GM18873 (cell line): ENCODE measurements at regions not wholly inside any gene's neighbourhood (a gene's known extent, or its start where the extent isn't known, plus 50 kb on each side); places are given as distances from the start of the nearest gene placed in this dataset.

ENCODE experiments used
- ATAC-seq: cut with Tn5 transposase; IDR thresholded peaks from one replicate; pipeline ENCODE4 v1.9.1; 2021; ENCODE audit warnings: mild to moderate bottlenecking, moderate library complexity, moderate number of reproducible peaks; ENCODE audit not compliant: unreplicated experiment, low FRiP score

GRCh38 chr2:106628377-106628776 is 141.2 kb downstream of the CD8B2 start:
- ATAC-seq = no peak

- ATAC-seq = no peak
Observed at GRCh38 chr2:106629981-106630380, 142.8 kb downstream of the CD8B2 start.

- no peak for ATAC-seq
Observed at GRCh38 chr2:106631281-106631680, 144.1 kb downstream of the CD8B2 start.

GRCh38 chr2:106638043-106638442 is 150.9 kb downstream of the CD8B2 start:
- no peak for ATAC-seq

- ATAC-seq = no peak
Observed at GRCh38 chr2:106638580-106638979, 151.4 kb downstream of the CD8B2 start.

GRCh38 chr2:106642679-106643078 is 155.5 kb downstream of the CD8B2 start:
- no peak for ATAC-seq

- no peak for ATAC-seq
Observed at GRCh38 chr2:106644623-106645022, 157.5 kb downstream of the CD8B2 start.

GRCh38 chr2:106646605-106647004 is 159.4 kb downstream of the CD8B2 start:
- ATAC-seq = no peak

- ATAC-seq = no peak
Observed at GRCh38 chr2:106649306-106649705, 162.1 kb downstream of the CD8B2 start.

GRCh38 chr2:106653465-106653864 is 166.3 kb downstream of the CD8B2 start:
- no peak for ATAC-seq

- no peak for ATAC-seq
Observed at GRCh38 chr2:106658616-106659015, 171.5 kb downstream of the CD8B2 start.

GRCh38 chr2:106664669-106665068 is 177.5 kb downstream of the CD8B2 start:
- ATAC-seq = peak; percentile 49

- ATAC-seq = no peak
Observed at GRCh38 chr2:106667478-106668070, 180.4 kb downstream of the CD8B2 start.

GRCh38 chr2:106685180-106685897 is 198.2 kb downstream of the CD8B2 start:
- ATAC-seq = no peak

- no peak for ATAC-seq
Observed at GRCh38 chr2:106686814-106687213, 199.2 kb downstream of the ST6GAL2 start.

- ATAC-seq = no peak
Observed at GRCh38 chr2:106694964-106695470, 190.9 kb downstream of the ST6GAL2 start.

GRCh38 chr2:106695919-106696318 is 190.0 kb downstream of the ST6GAL2 start:
- no peak for ATAC-seq

- ATAC-seq = no peak
Observed at GRCh38 chr2:106700616-106701015, 185.4 kb downstream of the ST6GAL2 start.

- no peak for ATAC-seq
Observed at GRCh38 chr2:106701203-106702022, 184.6 kb downstream of the ST6GAL2 start.

- ATAC-seq = no peak
Observed at GRCh38 chr2:106703161-106703560, 182.8 kb downstream of the ST6GAL2 start.

GRCh38 chr2:106704798-106705197 is 181.2 kb downstream of the ST6GAL2 start:
- no peak for ATAC-seq
